ENCODE measurements at regions not wholly inside any gene's neighbourhood (a gene's known extent, or its start where the extent isn't known, plus 50 kb on each side); places are given as distances from the start of the nearest gene placed in this dataset.

GRCh38 chr4:138706201-138706600, 309.4 kb upstream of the NOCT start:
- Mint-ChIP-seq H3K36me3 (no peaks in the 10 kb centered on the region), H3K27me3 (peaks cover 24% of the 10 kb centered on the region), H3K4me1 (no peaks in the 10 kb centered on the region), H3K9me3 (no peaks in the 10 kb centered on the region), H3K27ac (no peak overlapping the region), H3K4me3 (no peak overlapping the region)
- ATAC-seq = no peak

- no peaks in the 10 kb centered on the region for H3K4me1 Mint-ChIP-seq
- no peaks in the 10 kb centered on the region for H3K36me3 Mint-ChIP-seq
- H3K27me3 Mint-ChIP-seq = peaks cover 5% of the 10 kb centered on the region
- H3K4me3 Mint-ChIP-seq = no peak overlapping the region
- no peak overlapping the region for H3K27ac Mint-ChIP-seq
- no peaks in the 10 kb centered on the region for H3K9me3 Mint-ChIP-seq
- no peak for ATAC-seq
Observed at GRCh38 chr4:138702190-138702824, 313.3 kb upstream of the NOCT start.

- no peak for ATAC-seq
- Mint-ChIP-seq H3K4me3 (no peak overlapping the region), H3K4me1 (no peaks in the 10 kb centered on the region), H3K27me3 (peaks cover 25% of the 10 kb centered on the region), H3K27ac (no peak overlapping the region), H3K9me3 (no peaks in the 10 kb centered on the region), H3K36me3 (no peaks in the 10 kb centered on the region)
Observed at GRCh38 chr4:138698641-138699040, 316.9 kb upstream of the NOCT start.

DNA sequence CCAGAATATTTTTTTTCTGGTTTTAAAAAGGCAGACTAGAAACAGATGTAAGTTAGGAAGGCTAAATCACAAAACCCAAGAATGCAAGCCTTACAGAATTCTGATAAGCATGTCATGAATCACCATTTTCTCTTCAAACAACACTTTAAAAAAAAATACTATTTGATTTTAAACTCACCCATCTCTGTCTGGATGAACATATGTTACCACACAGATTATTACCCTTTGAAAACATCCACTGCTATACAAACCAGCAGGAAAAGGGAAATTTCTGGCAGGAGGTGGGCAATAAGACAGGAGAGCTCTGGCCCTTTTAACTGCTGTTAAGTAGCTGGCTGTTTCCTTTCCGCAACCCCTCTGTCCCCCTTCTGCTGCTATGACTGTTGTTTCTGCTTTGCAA, 317.7 kb upstream of the NOCT start:
- H3K27me3 Mint-ChIP-seq = peaks cover 25% of the 10 kb centered on the region
- H3K9me3 Mint-ChIP-seq = no peaks in the 10 kb centered on the region
- no peak overlapping the region for H3K27ac Mint-ChIP-seq
- no peaks in the 10 kb centered on the region for H3K4me1 Mint-ChIP-seq
- H3K36me3 Mint-ChIP-seq = no peaks in the 10 kb centered on the region
- no peak for ATAC-seq
- no peak overlapping the region for H3K4me3 Mint-ChIP-seq

DNA sequence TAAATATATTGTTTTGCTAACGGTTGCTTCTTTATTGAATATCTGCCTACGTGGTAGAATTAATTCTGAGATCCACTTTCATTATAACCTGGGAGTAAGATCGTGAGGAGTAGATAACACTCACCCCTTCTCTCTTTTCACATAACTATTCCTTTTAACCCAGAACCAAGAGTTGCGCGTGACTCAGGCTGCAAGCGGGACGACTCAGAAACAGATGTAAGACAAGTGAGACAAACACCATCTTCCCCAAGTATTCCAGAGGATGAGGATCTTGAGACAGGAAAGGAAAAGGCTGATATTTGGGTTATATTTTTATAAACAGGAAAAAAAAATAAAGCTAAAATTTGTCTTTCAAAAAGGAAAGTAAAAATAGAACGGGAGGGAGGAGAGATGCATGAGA, 318.8 kb upstream of the NOCT start:
- Mint-ChIP-seq H3K4me1 (no peaks in the 10 kb centered on the region), H3K27ac (no peak overlapping the region), H3K9me3 (no peaks in the 10 kb centered on the region), H3K36me3 (no peaks in the 10 kb centered on the region), H3K4me3 (no peak overlapping the region), H3K27me3 (peaks cover 25% of the 10 kb centered on the region)
- ATAC-seq = no peak

GRCh38 chr4:138696058-138696457, 319.5 kb upstream of the NOCT start:
- no peaks in the 10 kb centered on the region for H3K9me3 Mint-ChIP-seq
- no peaks in the 10 kb centered on the region for H3K36me3 Mint-ChIP-seq
- H3K27ac Mint-ChIP-seq = no peak overlapping the region
- H3K4me3 Mint-ChIP-seq = no peak overlapping the region
- peaks cover 25% of the 10 kb centered on the region for H3K27me3 Mint-ChIP-seq
- H3K4me1 Mint-ChIP-seq = no peaks in the 10 kb centered on the region
- ATAC-seq = no peak

GRCh38 chr4:138693526-138693925, 322.1 kb upstream of the NOCT start:
- Mint-ChIP-seq H3K4me1 (no peaks in the 10 kb centered on the region), H3K36me3 (no peaks in the 10 kb centered on the region), H3K27ac (no peak overlapping the region), H3K4me3 (no peak overlapping the region), H3K27me3 (peaks cover 26% of the 10 kb centered on the region), H3K9me3 (no peaks in the 10 kb centered on the region)
- ATAC-seq = no peak

- Mint-ChIP-seq H3K4me1 (no peaks in the 10 kb centered on the region), H3K27ac (no peak overlapping the region), H3K36me3 (no peaks in the 10 kb centered on the region), H3K27me3 (peaks cover 28% of the 10 kb centered on the region), H3K4me3 (no peak overlapping the region), H3K9me3 (no peaks in the 10 kb centered on the region)
- ATAC-seq = no peak
Observed at GRCh38 chr4:138692411-138692810, 323.2 kb upstream of the NOCT start.

DNA sequence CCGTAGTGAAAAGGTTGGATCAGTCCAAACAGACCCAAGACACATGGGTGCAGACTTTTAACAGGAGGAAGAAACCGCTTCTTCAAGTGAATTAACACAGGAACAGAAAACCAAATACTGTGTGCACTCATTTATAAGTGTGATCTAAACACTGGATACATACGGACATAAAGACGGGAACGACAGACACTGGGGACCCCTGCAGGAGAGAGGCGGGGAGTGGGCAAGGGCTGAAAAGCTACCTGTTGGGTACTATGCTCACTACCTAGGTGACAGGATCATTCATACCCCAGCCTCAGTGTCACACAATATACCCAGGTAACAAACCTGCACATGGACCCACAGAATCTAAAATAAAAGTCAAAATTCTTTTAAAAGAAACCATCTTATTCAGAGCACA, 326.0 kb upstream of the NOCT start:
- no peaks in the 10 kb centered on the region for H3K4me1 Mint-ChIP-seq
- no peaks in the 10 kb centered on the region for H3K9me3 Mint-ChIP-seq
- H3K27ac Mint-ChIP-seq = no peak overlapping the region
- no peak for ATAC-seq
- H3K36me3 Mint-ChIP-seq = no peaks in the 10 kb centered on the region
- H3K4me3 Mint-ChIP-seq = no peak overlapping the region
- H3K27me3 Mint-ChIP-seq = peaks cover 26% of the 10 kb centered on the region

DNA sequence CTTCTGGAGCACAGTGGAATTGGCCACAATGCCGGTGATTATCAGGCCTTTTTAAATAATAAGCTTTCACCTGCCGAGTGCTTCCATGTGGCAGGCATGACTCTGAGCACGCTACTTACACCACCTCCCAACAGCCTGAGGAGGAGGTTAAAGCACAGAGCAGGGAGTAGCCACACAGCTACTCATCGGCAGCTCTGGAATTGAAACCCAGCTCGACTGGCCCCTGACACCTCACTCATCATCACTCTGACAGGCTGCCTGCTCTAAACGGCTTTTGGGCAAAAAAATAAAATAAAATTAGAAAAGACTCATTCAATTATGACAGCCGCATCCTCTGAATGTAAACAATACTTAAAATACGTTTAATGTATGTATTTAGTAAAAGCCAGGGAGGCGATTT, 326.4 kb upstream of the NOCT start:
- H3K9me3 Mint-ChIP-seq = no peaks in the 10 kb centered on the region
- H3K4me3 Mint-ChIP-seq = no peak overlapping the region
- H3K4me1 Mint-ChIP-seq = no peaks in the 10 kb centered on the region
- ATAC-seq = no peak
- H3K27ac Mint-ChIP-seq = no peak overlapping the region
- H3K36me3 Mint-ChIP-seq = no peaks in the 10 kb centered on the region
- peaks cover 23% of the 10 kb centered on the region for H3K27me3 Mint-ChIP-seq

DNA sequence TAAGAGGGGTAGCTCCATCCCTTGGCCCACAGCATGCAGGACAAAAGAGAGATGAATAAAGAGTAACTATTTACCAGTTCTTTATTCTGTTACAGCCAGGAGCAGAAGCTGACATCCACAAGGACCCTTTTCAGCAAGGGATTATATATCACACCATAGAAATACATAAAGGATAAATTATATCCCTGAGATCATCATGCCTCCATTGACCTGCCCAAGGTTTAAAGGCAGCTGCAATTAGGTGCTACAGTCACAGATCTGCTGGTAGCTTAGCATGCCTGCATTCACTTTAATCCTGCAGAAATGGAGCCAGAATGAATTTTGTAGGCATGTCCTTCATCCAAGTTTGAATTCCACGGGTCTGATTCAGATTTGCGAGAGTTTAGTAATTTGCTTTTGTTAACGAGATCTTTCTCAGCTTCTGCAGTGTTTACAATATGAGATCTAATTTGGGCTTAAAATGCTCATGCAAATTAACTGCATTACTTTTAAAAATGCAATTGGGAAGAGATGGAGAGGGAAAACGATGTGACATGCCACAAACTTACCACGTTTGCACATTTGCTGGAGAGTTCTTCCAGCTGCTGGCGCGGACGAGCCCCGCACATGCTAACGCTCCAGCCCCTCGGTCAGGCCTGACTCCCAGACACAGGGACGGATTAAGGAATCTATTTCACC, 327.0 kb upstream of the NOCT start:
- no peaks in the 10 kb centered on the region for H3K4me1 Mint-ChIP-seq
- H3K36me3 Mint-ChIP-seq = no peaks in the 10 kb centered on the region
- H3K27ac Mint-ChIP-seq = no peak overlapping the region
- H3K27me3 Mint-ChIP-seq = peaks cover 23% of the 10 kb centered on the region
- ATAC-seq = no peak
- H3K4me3 Mint-ChIP-seq = no peak overlapping the region
- H3K9me3 Mint-ChIP-seq = no peaks in the 10 kb centered on the region

GRCh38 chr4:138686106-138686835, 329.3 kb upstream of the NOCT start:
- H3K4me1 Mint-ChIP-seq = no peaks in the 10 kb centered on the region
- no peaks in the 10 kb centered on the region for H3K9me3 Mint-ChIP-seq
- H3K27me3 Mint-ChIP-seq = peaks cover 39% of the 10 kb centered on the region
- no peak for ATAC-seq
- H3K4me3 Mint-ChIP-seq = no peak overlapping the region
- H3K36me3 Mint-ChIP-seq = no peaks in the 10 kb centered on the region
- H3K27ac Mint-ChIP-seq = no peak overlapping the region

- Mint-ChIP-seq H3K36me3 (no peaks in the 10 kb centered on the region), H3K4me3 (no peak overlapping the region), H3K27me3 (peaks cover 39% of the 10 kb centered on the region), H3K27ac (no peak overlapping the region), H3K9me3 (no peaks in the 10 kb centered on the region), H3K4me1 (no peaks in the 10 kb centered on the region)
- no peak for ATAC-seq
Observed at GRCh38 chr4:138685316-138685715, 330.3 kb upstream of the NOCT start.

DNA sequence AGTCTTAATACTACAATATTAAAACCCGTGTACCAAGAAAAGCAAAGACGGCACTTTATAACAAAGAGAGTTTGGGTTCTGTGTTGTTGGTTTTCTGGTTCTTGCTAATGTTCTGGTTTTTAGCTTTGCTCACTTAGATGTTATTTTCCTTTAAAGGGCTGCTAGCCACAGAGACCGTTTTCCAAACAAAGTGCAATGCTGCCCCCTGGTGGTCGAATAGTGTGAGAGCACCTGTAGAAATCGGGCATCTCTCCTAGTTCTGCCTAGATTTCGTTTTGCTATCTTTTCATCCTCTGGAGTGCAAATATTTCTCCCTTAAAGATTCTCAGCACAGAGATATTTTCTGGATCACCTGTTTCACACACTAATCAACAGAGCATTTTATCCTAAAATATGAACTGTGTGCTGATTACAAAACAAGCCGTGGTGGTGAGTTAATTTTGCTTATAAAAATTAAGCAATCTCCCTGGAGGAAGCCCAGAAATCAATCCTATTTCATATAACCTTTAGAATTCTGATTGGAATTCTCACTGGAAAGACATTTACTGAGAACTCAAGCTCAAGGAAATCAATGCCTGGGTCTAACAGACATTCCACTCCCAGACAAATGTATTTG, 334.5 kb upstream of the NOCT start:
- peak; percentile 46 for ATAC-seq
- Mint-ChIP-seq H3K27ac (no peak overlapping the region), H3K9me3 (no peaks in the 10 kb centered on the region), H3K27me3 (peaks cover 29% of the 10 kb centered on the region), H3K4me1 (no peaks in the 10 kb centered on the region), H3K4me3 (no peak overlapping the region), H3K36me3 (no peaks in the 10 kb centered on the region)

GRCh38 chr4:138680256-138680655, 335.3 kb upstream of the NOCT start:
- Mint-ChIP-seq H3K4me1 (no peaks in the 10 kb centered on the region), H3K36me3 (no peaks in the 10 kb centered on the region), H3K9me3 (no peaks in the 10 kb centered on the region), H3K27me3 (peaks cover 21% of the 10 kb centered on the region), H3K27ac (no peak overlapping the region), H3K4me3 (no peak overlapping the region)
- no peak for ATAC-seq
